ENCODE measurements at regions not wholly inside any gene's neighbourhood (a gene's known extent, or its start where the extent isn't known, plus 50 kb on each side); places are given as distances from the start of the nearest gene placed in this dataset.

- no peak for TF ChIP-seq EP300 (IDR thresholded peaks at IDR 0.05; ENCODE audit: borderline replicate concordance in 1 of 2, low read depth in 1 of 2, low read length in 1 of 2)
Measured at GRCh38 chr15:95326431-95327182, 1003.9 kb upstream of the NR2F2 start (continued).

GRCh38 chr15:95327183-95327525 lies 1003.3 kb upstream of the NR2F2 start:
- Histone ChIP-seq H3K9me2 (no peaks in the 10 kb centered on the region), H3K9me3 (no peaks in the 10 kb centered on the region), H2AFZ (ENCODE audit: low read depth) (no peak overlapping the region), H3K36me3 (replicated peaks in 1 of 2; ENCODE audit: control insufficient read depth in 1 of 2, insufficient read depth in 2 of 2, low read length in 1 of 2) (no peaks in the 10 kb centered on the region), H3K4me2 (no peak overlapping the region), H3K79me2 (ENCODE audit: insufficient read depth) (no peaks in the 10 kb centered on the region), H3K27me3 (ENCODE audit: insufficient read depth) (no peaks in the 10 kb centered on the region), H3F3A (replicated peaks; ENCODE audit: insufficient read depth) (no peaks in the 10 kb centered on the region), H3K9ac (no peak overlapping the region), H3K4me3 (ENCODE audit: low read depth in 2 of 2, low read length in 1 of 2) (no peak overlapping the region), H4K20me1 (ENCODE audit: insufficient read depth) (no peaks in the 10 kb centered on the region), H3K4me1 (ENCODE audit: control insufficient read depth in 1 of 2, insufficient read depth in 2 of 2, low read depth in 1 of 2, low read length in 1 of 2) (no peaks in the 10 kb centered on the region), H3K27ac (ENCODE audit: low read depth in 2 of 2, low read length in 1 of 2) (no peak overlapping the region)
- CTCF ChIA-PET, result no interaction called here
- POLR2A ChIA-PET, result no interaction called here
- DNase-seq, result no peak
- TF ChIP-seq MXI1 (IDR thresholded peaks at IDR 0.05; ENCODE audit: low read depth, low read length) (no peak), SIN3A (IDR thresholded peaks at IDR 0.05; ENCODE audit: borderline replicate concordance, low read depth, low read length) (no peak), FOSL2 (IDR thresholded peaks at IDR 0.05; ENCODE audit: borderline replicate concordance, low read depth) (no peak), MEF2A (IDR thresholded peaks at IDR 0.05; ENCODE audit: borderline replicate concordance, low read depth) (no peak), MAX (IDR thresholded peaks at IDR 0.05; ENCODE audit: low read depth) (no peak)
- WGBS (ENCODE audit: low lambda C conversion rate), result 9% methylated on average over 10 of the region's 10 CpGs

GRCh38 chr15:95327661-95328060 lies 1002.8 kb upstream of the NR2F2 start:
- POLR2A ChIA-PET, result no interaction called here
- H3K27me3 ChIP-seq (ENCODE audit: insufficient read depth), result no peaks in the 10 kb centered on the region
- no peaks in the 10 kb centered on the region for H4K20me1 ChIP-seq (ENCODE audit: insufficient read depth)
- H3K9me2 ChIP-seq, result no peaks in the 10 kb centered on the region
- 26% methylated on average over 10 of the region's 10 CpGs for WGBS (ENCODE audit: low lambda C conversion rate)
- H3K4me2 ChIP-seq, result no peak overlapping the region
- no peak overlapping the region for H3K4me3 ChIP-seq (ENCODE audit: low read depth in 2 of 2, low read length in 1 of 2)
- no peak overlapping the region for H3K27ac ChIP-seq (ENCODE audit: low read depth in 2 of 2, low read length in 1 of 2)
- H3K36me3 ChIP-seq (replicated peaks in 1 of 2; ENCODE audit: control insufficient read depth in 1 of 2, insufficient read depth in 2 of 2, low read length in 1 of 2), result no peaks in the 10 kb centered on the region
- H3K79me2 ChIP-seq (ENCODE audit: insufficient read depth), result no peaks in the 10 kb centered on the region
- no peak for TF ChIP-seq GABPA (IDR thresholded peaks at IDR 0.05; ENCODE audit: low read depth)
- no peak for TF ChIP-seq MAX (IDR thresholded peaks at IDR 0.05; ENCODE audit: low read depth)
- no peak for TF ChIP-seq NRF1 (IDR thresholded peaks at IDR 0.05; ENCODE audit: low read depth, low read length)
- TF ChIP-seq RCOR1 (IDR thresholded peaks at IDR 0.05; ENCODE audit: low read length), result no peak
- no peak for TF ChIP-seq FOXJ3 (CRISPR knock-in tag; IDR thresholded peaks at IDR 0.05)
- TF ChIP-seq TAF1 (IDR thresholded peaks at IDR 0.05; ENCODE audit: borderline replicate concordance, low read depth, low read length), result no peak
- no peak for TF ChIP-seq EZH2phosphoT487 (IDR thresholded peaks at IDR 0.05; ENCODE audit: borderline replicate concordance, low read depth)
- no peak overlapping the region for H2AFZ ChIP-seq (ENCODE audit: low read depth)
- H3K4me1 ChIP-seq (ENCODE audit: control insufficient read depth in 1 of 2, insufficient read depth in 2 of 2, low read depth in 1 of 2, low read length in 1 of 2), result no peaks in the 10 kb centered on the region
- H3K9me3 ChIP-seq, result no peaks in the 10 kb centered on the region
- CTCF ChIA-PET, result no interaction called here
- no peaks in the 10 kb centered on the region for H3F3A ChIP-seq (replicated peaks; ENCODE audit: insufficient read depth)
- H3K9ac ChIP-seq, result no peak overlapping the region
- no peak for DNase-seq
